ENCODE measurements at regions not wholly inside any gene's neighbourhood (a gene's known extent, or its start where the extent isn't known, plus 50 kb on each side); places are given as distances from the start of the nearest gene placed in this dataset.

- no peak for TF ChIP-seq CTCF (IDR thresholded peaks at IDR 0.05; ENCODE audit: insufficient read depth, low read length, poor library complexity, severe bottlenecking)
- Histone ChIP-seq H3K36me3 (ENCODE audit: control insufficient read depth, insufficient read depth, low read length) (no peaks in the 10 kb centered on the region), H3K4me3 (ENCODE audit: low read depth, low read length) (no peak overlapping the region), H3K27me3 (ENCODE audit: control insufficient read depth, insufficient read depth, low read length) (no peaks in the 10 kb centered on the region)
- DNase-seq (ENCODE audit: low read depth): no peak
Observed at GRCh38 chr6:156651486-156651885, 125.7 kb upstream of the ARID1B start.

- TF ChIP-seq CTCF (IDR thresholded peaks at IDR 0.05; ENCODE audit: insufficient read depth, low read length, poor library complexity, severe bottlenecking): no peak
- DNase-seq (ENCODE audit: low read depth): no peak
- no peak overlapping the region for H3K4me3 ChIP-seq (ENCODE audit: low read depth, low read length)
- H3K27me3 ChIP-seq (ENCODE audit: control insufficient read depth, insufficient read depth, low read length): no peaks in the 10 kb centered on the region
- no peaks in the 10 kb centered on the region for H3K36me3 ChIP-seq (ENCODE audit: control insufficient read depth, insufficient read depth, low read length)
Observed at GRCh38 chr6:156650896-156651390, 126.2 kb upstream of the ARID1B start.

- Histone ChIP-seq H3K27me3 (ENCODE audit: control insufficient read depth, insufficient read depth, low read length) (no peaks in the 10 kb centered on the region), H3K4me3 (ENCODE audit: low read depth, low read length) (no peak overlapping the region), H3K36me3 (ENCODE audit: control insufficient read depth, insufficient read depth, low read length) (no peaks in the 10 kb centered on the region)
- DNase-seq (ENCODE audit: low read depth): no peak
- TF ChIP-seq CTCF (IDR thresholded peaks at IDR 0.05; ENCODE audit: insufficient read depth, low read length, poor library complexity, severe bottlenecking): no peak
Observed at GRCh38 chr6:156648616-156649015, 128.6 kb upstream of the ARID1B start.

- Histone ChIP-seq H3K27me3 (ENCODE audit: control insufficient read depth, insufficient read depth, low read length) (no peaks in the 10 kb centered on the region), H3K36me3 (ENCODE audit: control insufficient read depth, insufficient read depth, low read length) (no peaks in the 10 kb centered on the region), H3K4me3 (ENCODE audit: low read depth, low read length) (no peak overlapping the region)
- no peak for TF ChIP-seq CTCF (IDR thresholded peaks at IDR 0.05; ENCODE audit: insufficient read depth, low read length, poor library complexity, severe bottlenecking)
- DNase-seq (ENCODE audit: low read depth): no peak
Observed at GRCh38 chr6:156647991-156648390, 129.2 kb upstream of the ARID1B start.

- no peak for DNase-seq (ENCODE audit: low read depth)
- Histone ChIP-seq H3K36me3 (ENCODE audit: control insufficient read depth, insufficient read depth, low read length) (no peaks in the 10 kb centered on the region), H3K4me3 (ENCODE audit: low read depth, low read length) (no peak overlapping the region), H3K27me3 (ENCODE audit: control insufficient read depth, insufficient read depth, low read length) (no peaks in the 10 kb centered on the region)
- no peak for TF ChIP-seq CTCF (IDR thresholded peaks at IDR 0.05; ENCODE audit: insufficient read depth, low read length, poor library complexity, severe bottlenecking)
Observed at GRCh38 chr6:156647140-156647784, 129.9 kb upstream of the ARID1B start.

GRCh38 chr6:156646496-156646895, 130.7 kb upstream of the ARID1B start:
- Histone ChIP-seq H3K27me3 (ENCODE audit: control insufficient read depth, insufficient read depth, low read length) (no peaks in the 10 kb centered on the region), H3K36me3 (ENCODE audit: control insufficient read depth, insufficient read depth, low read length) (no peaks in the 10 kb centered on the region), H3K4me3 (ENCODE audit: low read depth, low read length) (no peak overlapping the region)
- DNase-seq (ENCODE audit: low read depth): no peak
- no peak for TF ChIP-seq CTCF (IDR thresholded peaks at IDR 0.05; ENCODE audit: insufficient read depth, low read length, poor library complexity, severe bottlenecking)
